A549 (cell line): ENCODE measurements at regions not wholly inside any gene's neighbourhood (a gene's known extent, or its start where the extent isn't known, plus 50 kb on each side); places are given as distances from the start of the nearest gene placed in this dataset.

Experiments
- ATAC-seq, 2 experiments: fragments of 200-7000 bp in 1 of 2; fragments of >200 bp in 1 of 2; cut with Nextera tagmentation in 1 of 2; cut with Tn5 transposase in 1 of 2; 3 replicates each; pipeline versions ENCODE4 v1.8.0 to v1.9.1; 2018 to 2020; ENCODE audit warnings: mild to moderate bottlenecking in 1 of 2, moderate library complexity in 1 of 2
- CTCF ChIA-PET: fragments of 300-600 bp; sonication (Branson Sonifier 250); formaldehyde crosslinking; extraction: SDS; loops from one replicate; lab custom pipeline; 2021; ENCODE audit warnings: antibody characterized with exemption, inconsistent platforms; lab: Yijun Ruan, JAX
- POLR2A ChIA-PET: fragments of 350-600 bp; formaldehyde crosslinking; extraction: SDS; loops from one replicate; lab custom pipeline; 2021; ENCODE audit warnings: antibody characterized with exemption, inconsistent platforms; lab: Yijun Ruan, JAX
- DNase-seq, 2 experiments: peaks; one replicate each; pipeline versions ENCODE4 v3.0.0 to v3.0.0-alpha.2; 2011 to 2016; ENCODE audit warnings: low read depth in 1 of 2, low spot score in 1 of 2
- FAIRE-seq: peaks from 2 replicates; lab custom pipeline; 2011; peaks lifted over from hg19 to GRCh38; lab: Jason Lieb, UNC
- H3K27ac ChIP-seq, 2 experiments: fragments of >200 bp; sonication (Bioruptor Twin); formaldehyde crosslinking; 3 replicates each; pipeline ENCODE4 v1.5.1; 2016 to 2017
- H3K4me1 ChIP-seq: fragments of >200 bp; sonication (Bioruptor Twin); formaldehyde crosslinking; 3 replicates; pipeline ENCODE4 v1.6.1; 2016
- H3K4me2 ChIP-seq: fragments of >200 bp; sonication (Bioruptor Twin); formaldehyde crosslinking; 3 replicates; pipeline ENCODE4 v1.6.1; 2016
- H3K4me3 ChIP-seq: fragments of >200 bp; sonication (Bioruptor Twin); formaldehyde crosslinking; 3 replicates; pipeline ENCODE4 v1.5.1; 2016
- H3K9me3 ChIP-seq: fragments of >200 bp; sonication (Bioruptor Twin); formaldehyde crosslinking; 3 replicates; pipeline ENCODE4 v1.6.1; 2016
- BHLHE40 ChIP-seq: IDR thresholded peaks from 2 replicates; pipeline ENCODE4 v1.6.1; 2012; ENCODE audit warnings: low read depth, low read length, inconsistent platforms
- CEBPB ChIP-seq, 2 experiments: fragments of >200 bp in 1 of 2; sonication (Bioruptor Twin) in 1 of 2; formaldehyde crosslinking in 1 of 2; IDR thresholded peaks; 2 replicates each; pipeline ENCODE4 v1.6.1; 2012 to 2016
- EP300 ChIP-seq, 2 experiments: fragments of >200 bp; sonication (Bioruptor Twin); formaldehyde crosslinking; IDR thresholded peaks; 2 replicates in 1 of 2; 3 replicates in 1 of 2; pipeline ENCODE4 v1.6.1; 2016 to 2017
- ESRRA ChIP-seq: fragments of 150-350 bp; IDR thresholded peaks from 2 replicates; pipeline ENCODE4 v1.6.1; 2014; ENCODE audit warnings: mild to moderate bottlenecking, low read length, borderline replicate concordance
- FOSL2 ChIP-seq, 2 experiments: fragments of 450-650 bp in 1 of 2; fragments of >200 bp in 1 of 2; sonication (Bioruptor Twin) in 1 of 2; formaldehyde crosslinking; IDR thresholded peaks; 2 replicates each; pipeline versions ENCODE4 v1.5.0 to v1.6.1; 2016 to 2020; ENCODE audit warnings: mild to moderate bottlenecking in 1 of 2, moderate library complexity in 1 of 2
- FOXS1 ChIP-seq: fragments of 250-450 bp; sonication (Bioruptor Pico); IDR thresholded peaks from 2 replicates; pipeline ENCODE4 v1.5.0; 2020; ENCODE audit warnings: mild to moderate bottlenecking, moderate library complexity
- JUN ChIP-seq, 2 experiments: fragments of >200 bp; sonication (Bioruptor Twin); formaldehyde crosslinking; IDR thresholded peaks; 2 replicates in 1 of 2; 3 replicates in 1 of 2; pipeline ENCODE4 v1.6.1; 2016 to 2017
- MAFK ChIP-seq: fragments of 450-650 bp; IDR thresholded peaks from 2 replicates; pipeline ENCODE4 v1.6.1; 2014; ENCODE audit not compliant: partially characterized antibody
- MYC ChIP-seq: IDR thresholded peaks from 2 replicates; pipeline ENCODE4 v1.6.1; 2012; ENCODE audit warnings: mild to moderate bottlenecking, inconsistent platforms, low read length, improper control_type of control experiment, borderline replicate concordance
- NFE2L2 ChIP-seq: fragments of 150-350 bp; conservative IDR thresholded peaks from 2 replicates; pipeline ENCODE4 v1.6.1; 2014; ENCODE audit warnings: low read length
- NPAS2 ChIP-seq: fragments of 250-450 bp; sonication (Bioruptor Pico); IDR thresholded peaks from 2 replicates; pipeline ENCODE4 v1.8.0; 2022; ENCODE audit warnings: mild to moderate bottlenecking, moderate library complexity, borderline replicate concordance
- NR3C1 ChIP-seq: fragments of >200 bp; sonication (Bioruptor Twin); formaldehyde crosslinking; IDR thresholded peaks from 3 replicates; pipeline ENCODE4 v1.6.1; 2017
- POLR2AphosphoS2 ChIP-seq: conservative IDR thresholded peaks from 2 replicates; pipeline ENCODE4 v1.6.1; 2012; ENCODE audit warnings: low read length, improper control_type of control experiment, inconsistent platforms
- RARB ChIP-seq: fragments of 250-450 bp; sonication (Bioruptor Pico); IDR thresholded peaks from 2 replicates; pipeline ENCODE4 v1.8.0; 2021; ENCODE audit warnings: mild to moderate bottlenecking, moderate library complexity
- REST ChIP-seq: fragments of 200-600 bp; sonication (generic); IDR thresholded peaks from 2 replicates; pipeline ENCODE4 v1.6.1; 2016; ENCODE audit warnings: antibody characterized with exemption, mild to moderate bottlenecking, moderate library complexity
- TP53 ChIP-seq: fragments of 250-450 bp; sonication (Bioruptor Pico); IDR thresholded peaks from 2 replicates; pipeline ENCODE4 v1.5.0; 2021; ENCODE audit warnings: mild to moderate bottlenecking, moderate library complexity
- WGBS: methylation state at CpG from one replicate; pipeline ENCODE4 v1.1.6; 2017; ENCODE audit errors: missing lambda C conversion rate; 5-methylcytosine and 5-hydroxymethylcytosine counted together
- TF ChIP-seq, protein P1 (sequence below): fragments of >200 bp; sonication (Bioruptor Twin); formaldehyde crosslinking; IDR thresholded peaks from 2 replicates; pipeline ENCODE4 v1.6.1; 2016
- TF ChIP-seq, protein P2 (sequence below): fragments of >200 bp; sonication (Bioruptor Twin); formaldehyde crosslinking; IDR thresholded peaks from 3 replicates; pipeline ENCODE4 v1.6.1; 2016
- TF ChIP-seq, protein P3 (sequence below): IDR thresholded peaks from 2 replicates; pipeline ENCODE4 v1.6.1; 2012

DNA sequence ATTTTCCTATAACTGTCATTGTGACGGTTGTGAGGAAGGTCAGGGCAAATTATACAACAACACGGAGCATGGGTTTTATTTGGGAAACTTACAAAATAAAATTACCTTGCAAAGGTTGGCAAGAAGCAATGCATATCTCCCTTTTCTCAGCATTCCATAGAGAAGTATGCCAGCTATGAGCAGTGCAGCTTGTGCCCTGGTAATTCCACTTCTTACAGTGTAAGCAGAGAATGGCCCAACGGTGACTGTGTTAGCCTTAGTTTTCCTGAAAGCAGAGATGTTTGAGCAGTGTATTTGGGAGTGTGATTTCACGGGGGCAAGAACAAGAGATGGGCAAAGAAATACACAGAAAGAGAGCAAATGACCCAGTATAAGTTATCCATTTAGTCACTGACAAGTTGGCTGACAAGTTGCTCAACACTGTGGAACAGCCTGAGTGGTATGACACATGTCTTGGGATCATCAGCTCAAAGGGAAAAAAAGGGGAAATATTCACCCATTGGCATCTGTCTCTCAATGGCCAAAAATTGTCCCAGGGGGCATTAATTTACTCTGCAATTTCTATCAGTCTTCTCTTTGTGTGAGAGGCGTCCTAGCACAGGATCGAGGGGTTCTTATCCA is 210.9 kb upstream of the NRIP1 start:
- no peak overlapping the region for H3K4me2 ChIP-seq
- POLR2A ChIA-PET: no interaction called here

DNA sequence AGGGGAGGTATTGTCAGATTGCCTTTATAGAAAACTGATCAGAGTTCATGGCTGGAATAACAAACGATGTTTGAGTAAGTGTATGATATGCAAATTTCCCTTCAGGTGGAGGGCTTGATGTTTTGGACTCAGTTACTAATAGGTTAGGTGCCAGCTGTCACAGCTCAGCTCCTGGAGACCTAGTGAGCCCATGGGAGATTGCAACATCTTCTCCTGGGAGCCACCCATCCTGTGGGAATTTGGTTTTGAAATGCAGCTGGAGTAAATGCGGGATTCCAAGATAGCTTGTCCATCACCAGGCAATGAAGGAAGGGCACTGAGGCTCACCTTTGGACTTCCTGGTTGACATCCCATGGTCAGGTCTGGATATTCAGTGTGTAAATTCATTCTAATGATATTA is 211.4 kb upstream of the NRIP1 start:
- no peak for FAIRE-seq
- CTCF ChIA-PET: no interaction called here
- H3K4me2 ChIP-seq: no peak overlapping the region

More for the DNA sequence above, 210.9 kb upstream of the NRIP1 start:
- H3K4me1 ChIP-seq: peaks cover 14% of the 10 kb centered on the region; the same call in 1 of the 3 replicates
- no peak for ATAC-seq
- 81% methylated on average over 6 of the region's 6 CpGs for WGBS
- no peak for FAIRE-seq
- CTCF ChIA-PET: no interaction called here
- DNase-seq: no peak
- peak overlapping the region in 1 of 2 experiments; percentile 26; a peak in 1 of 6 replicates for H3K27ac ChIP-seq
- TF ChIP-seq EP300 (IDR thresholded peaks at IDR 0.05): no peak
- TF ChIP-seq, protein P1, sequence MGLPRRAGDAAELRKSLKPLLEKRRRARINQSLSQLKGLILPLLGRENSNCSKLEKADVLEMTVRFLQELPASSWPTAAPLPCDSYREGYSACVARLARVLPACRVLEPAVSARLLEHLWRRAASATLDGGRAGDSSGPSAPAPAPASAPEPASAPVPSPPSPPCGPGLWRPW: no peak
- TF ChIP-seq MYC: no peak
- TF ChIP-seq BHLHE40: no peak
- TF ChIP-seq REST: no peak
- TF ChIP-seq FOSL2 (IDR thresholded peaks at IDR 0.05): no peak
- TF ChIP-seq FOSL2 (CRISPR knock-in tag; IDR thresholded peaks at IDR 0.05): no peak
- TF ChIP-seq, protein P2, sequence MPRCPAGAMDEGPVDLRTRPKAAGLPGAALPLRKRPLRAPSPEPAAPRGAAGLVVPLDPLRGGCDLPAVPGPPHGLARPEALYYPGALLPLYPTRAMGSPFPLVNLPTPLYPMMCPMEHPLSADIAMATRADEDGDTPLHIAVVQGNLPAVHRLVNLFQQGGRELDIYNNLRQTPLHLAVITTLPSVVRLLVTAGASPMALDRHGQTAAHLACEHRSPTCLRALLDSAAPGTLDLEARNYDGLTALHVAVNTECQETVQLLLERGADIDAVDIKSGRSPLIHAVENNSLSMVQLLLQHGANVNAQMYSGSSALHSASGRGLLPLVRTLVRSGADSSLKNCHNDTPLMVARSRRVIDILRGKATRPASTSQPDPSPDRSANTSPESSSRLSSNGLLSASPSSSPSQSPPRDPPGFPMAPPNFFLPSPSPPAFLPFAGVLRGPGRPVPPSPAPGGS: no peak
- no peak for TF ChIP-seq RARB (CRISPR knock-in tag)
- no peak for TF ChIP-seq JUN (IDR thresholded peaks at IDR 0.05)
- TF ChIP-seq TP53 (CRISPR knock-in tag): no peak
- no peak for TF ChIP-seq MAFK
- TF ChIP-seq NPAS2 (CRISPR knock-in tag): no peak
- TF ChIP-seq FOXS1: no peak
- TF ChIP-seq, protein P3, sequence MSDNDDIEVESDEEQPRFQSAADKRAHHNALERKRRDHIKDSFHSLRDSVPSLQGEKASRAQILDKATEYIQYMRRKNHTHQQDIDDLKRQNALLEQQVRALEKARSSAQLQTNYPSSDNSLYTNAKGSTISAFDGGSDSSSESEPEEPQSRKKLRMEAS: no peak
- no peak for TF ChIP-seq NR3C1
- no peak for TF ChIP-seq ESRRA
- TF ChIP-seq NFE2L2: no peak
- H3K9me3 ChIP-seq: no peaks in the 10 kb centered on the region
- H3K4me3 ChIP-seq: no peak overlapping the region

GRCh38 chr21:15277466-15277865 is 212.7 kb upstream of the NRIP1 start:
- FAIRE-seq (no peak), ATAC-seq (no peak), DNase-seq (no peak)
- ChIA-PET POLR2A (no interaction called here), CTCF (no interaction called here)
- H3K4me2 ChIP-seq: no peak overlapping the region
- H3K4me1 ChIP-seq: peaks cover 11% of the 10 kb centered on the region; the same call in 1 of the 3 replicates
- H3K27ac ChIP-seq: no peak overlapping the region
- H3K9me3 ChIP-seq: 0 out of 3 replicates have a peak, but pooled peaks cover 3% of the 10 kb centered on the region
- no peak for TF ChIP-seq NFE2L2
- TF ChIP-seq, protein P3: no peak
- H3K4me3 ChIP-seq: no peak overlapping the region

More for the DNA sequence above, 211.4 kb upstream of the NRIP1 start:
- WGBS: 54% methylated on average over 2 of the region's 2 CpGs
- no peaks in the 10 kb centered on the region for H3K9me3 ChIP-seq
- peaks cover 14% of the 10 kb centered on the region; the same call in 1 of the 3 replicates for H3K4me1 ChIP-seq
- no peak for ATAC-seq
- POLR2A ChIA-PET: no interaction called here
- H3K27ac ChIP-seq: no peak overlapping the region
- TF ChIP-seq CEBPB (IDR thresholded peaks at IDR 0.05) (0 out of 4 replicates have a peak, but pooled peaks of 1 of the 2 experiments have one; percentile 12), POLR2AphosphoS2 (no peak)
- DNase-seq: no peak
- H3K4me3 ChIP-seq: no peak overlapping the region
